ENCODE measurements at regions not wholly inside any gene's neighbourhood (a gene's known extent, or its start where the extent isn't known, plus 50 kb on each side); places are given as distances from the start of the nearest gene placed in this dataset.
"Not testable (repeated sequence)": the region's sequence is repeated elsewhere in the genome, so short reads cannot be mapped to it uniquely, and the experiment has no call there.

- no peak for DNase-seq (ENCODE audit: low read depth, low spot score)
These were observed 439.8 kb upstream of the NR3C2 start for GRCh38 chr4:148881860-148882643.

DNA sequence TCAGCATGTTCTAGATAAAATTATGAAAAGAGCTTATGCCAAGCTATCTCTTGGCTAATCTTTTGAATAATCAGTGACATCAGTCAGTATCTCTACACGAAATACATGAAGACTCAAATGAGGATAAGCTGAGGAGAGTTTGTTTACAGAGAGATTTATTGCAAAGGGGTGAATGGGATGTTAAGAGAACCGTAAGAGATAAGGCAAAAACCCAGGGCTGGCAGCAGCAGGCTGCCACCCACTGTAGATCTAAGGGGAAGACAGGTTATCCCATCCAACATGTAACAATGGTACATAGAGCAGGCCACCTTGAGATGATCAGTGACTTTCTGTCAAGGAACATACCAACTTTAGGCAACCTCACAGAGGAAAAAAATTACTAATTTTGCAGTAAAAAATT is 432.1 kb upstream of the NR3C2 start:
- DNase-seq (ENCODE audit: low read depth, low spot score) = no peak

- no peak for DNase-seq (ENCODE audit: low read depth, low spot score)
These were observed 426.0 kb upstream of the NR3C2 start for GRCh38 chr4:148868191-148868590.

DNA sequence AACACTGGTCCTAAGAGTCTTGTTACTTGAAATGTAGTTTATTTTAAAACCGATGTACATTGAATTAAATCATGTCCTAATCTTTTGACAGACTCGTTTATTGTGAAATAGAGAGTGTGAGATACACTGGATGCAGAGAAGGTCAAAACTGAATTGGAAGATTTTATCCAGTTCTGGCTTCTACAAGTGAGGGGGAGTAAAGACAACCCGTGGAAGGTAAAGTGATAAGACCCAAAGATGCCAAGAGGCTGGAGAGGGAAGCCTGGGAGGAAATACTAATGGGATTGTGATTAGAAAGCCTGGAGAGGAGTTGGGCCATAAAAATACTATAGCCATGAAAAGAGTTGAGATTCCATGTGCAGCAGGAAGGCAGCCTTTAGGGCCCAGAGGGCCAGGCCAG is 424.5 kb upstream of the NR3C2 start:
- DNase-seq (ENCODE audit: low read depth, low spot score) = no peak

GRCh38 chr4:148857973-148858534 is 415.8 kb upstream of the NR3C2 start:
- DNase-seq (ENCODE audit: low read depth, low spot score) = no peak

DNA sequence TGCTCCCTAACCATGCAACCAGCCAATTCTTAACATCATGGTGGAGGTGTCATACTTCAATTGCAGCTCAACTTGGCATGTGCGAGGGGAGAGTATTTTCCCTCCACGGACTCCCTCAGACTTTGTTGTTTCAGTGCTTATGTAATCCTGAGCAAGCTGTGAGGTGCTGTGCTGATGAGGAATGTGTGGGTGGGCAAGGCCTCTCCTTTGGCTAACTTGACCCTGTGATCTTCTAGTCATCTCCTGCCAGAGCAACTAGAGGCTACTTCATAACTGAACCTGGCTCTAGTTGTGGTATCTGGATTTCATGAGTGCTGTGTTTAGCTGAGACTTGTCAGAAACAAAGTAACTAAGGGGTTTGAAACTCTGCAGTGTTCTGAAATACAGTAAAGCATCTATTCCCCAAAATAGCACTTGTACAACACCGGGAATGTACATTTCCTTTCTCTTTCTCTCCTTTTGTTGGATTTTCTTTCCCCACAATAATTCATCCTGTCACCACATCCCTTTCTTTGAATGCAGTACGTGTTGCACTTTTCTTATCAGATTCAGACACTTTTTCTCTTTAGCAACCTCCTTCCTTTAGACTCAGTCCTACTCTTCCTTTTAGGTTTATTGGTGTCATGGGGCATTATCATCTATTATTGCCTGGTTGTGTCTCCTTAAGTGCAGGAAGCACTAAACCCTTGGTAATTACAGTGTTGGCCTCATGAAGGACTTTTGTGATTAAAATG is 415.2 kb upstream of the NR3C2 start:
- DNase-seq (ENCODE audit: low read depth, low spot score) = no peak

- no peak for DNase-seq (ENCODE audit: low read depth, low spot score)
These were observed 412.0 kb upstream of the NR3C2 start for GRCh38 chr4:148854203-148854602.

DNA sequence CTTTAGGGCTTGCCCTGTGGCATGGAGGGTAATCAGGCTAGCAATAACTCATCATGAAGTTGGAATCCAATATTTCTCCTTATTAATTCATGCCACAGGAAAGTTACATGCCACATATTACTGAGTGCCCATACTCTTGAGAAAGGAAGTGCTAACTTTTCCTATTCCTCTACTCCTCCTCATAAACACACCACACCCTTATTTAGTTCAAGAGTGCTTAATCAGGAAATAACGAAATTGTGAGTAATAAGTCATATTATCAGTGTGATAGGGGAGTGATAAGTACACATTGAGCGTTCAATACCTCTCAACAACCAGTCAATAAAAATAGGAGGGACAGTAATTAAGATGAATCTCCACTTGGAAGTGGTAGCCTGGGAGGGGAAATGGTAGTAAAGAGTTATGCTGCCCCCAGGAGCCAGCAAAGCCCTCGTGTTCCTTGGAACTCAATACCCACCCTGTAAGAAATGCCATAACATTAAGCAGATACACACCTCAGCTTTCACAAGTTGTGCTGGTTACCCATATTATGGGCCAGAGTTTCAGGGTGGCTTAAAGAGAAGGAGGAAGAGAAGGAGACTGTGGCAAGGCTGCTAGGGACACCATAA is 410.0 kb upstream of the NR3C2 start:
- DNase-seq (ENCODE audit: low read depth, low spot score) = no peak

- DNase-seq (ENCODE audit: low read depth, low spot score) = no peak
These were observed 408.2 kb upstream of the NR3C2 start for GRCh38 chr4:148850257-148850995.

DNA sequence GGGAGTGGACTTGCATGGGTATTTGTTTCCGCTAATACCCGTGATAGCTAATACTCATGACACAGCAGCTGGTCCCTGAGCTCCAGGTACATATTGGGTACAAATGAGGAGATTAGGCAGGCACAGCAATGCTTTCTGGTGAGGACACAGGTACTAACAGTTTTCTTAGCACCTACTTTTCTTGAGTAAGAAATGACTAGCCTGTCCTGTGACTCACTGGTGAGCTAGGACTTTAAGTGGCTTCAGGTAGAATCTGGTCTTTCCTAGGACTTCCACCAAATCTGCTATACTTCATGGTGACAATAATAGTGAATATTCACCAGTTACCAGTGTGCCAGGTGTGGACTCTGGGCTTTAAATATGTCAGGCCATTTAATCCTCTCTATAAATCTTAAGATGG is 407.4 kb upstream of the NR3C2 start:
- DNase-seq (ENCODE audit: low read depth, low spot score) = no peak

DNA sequence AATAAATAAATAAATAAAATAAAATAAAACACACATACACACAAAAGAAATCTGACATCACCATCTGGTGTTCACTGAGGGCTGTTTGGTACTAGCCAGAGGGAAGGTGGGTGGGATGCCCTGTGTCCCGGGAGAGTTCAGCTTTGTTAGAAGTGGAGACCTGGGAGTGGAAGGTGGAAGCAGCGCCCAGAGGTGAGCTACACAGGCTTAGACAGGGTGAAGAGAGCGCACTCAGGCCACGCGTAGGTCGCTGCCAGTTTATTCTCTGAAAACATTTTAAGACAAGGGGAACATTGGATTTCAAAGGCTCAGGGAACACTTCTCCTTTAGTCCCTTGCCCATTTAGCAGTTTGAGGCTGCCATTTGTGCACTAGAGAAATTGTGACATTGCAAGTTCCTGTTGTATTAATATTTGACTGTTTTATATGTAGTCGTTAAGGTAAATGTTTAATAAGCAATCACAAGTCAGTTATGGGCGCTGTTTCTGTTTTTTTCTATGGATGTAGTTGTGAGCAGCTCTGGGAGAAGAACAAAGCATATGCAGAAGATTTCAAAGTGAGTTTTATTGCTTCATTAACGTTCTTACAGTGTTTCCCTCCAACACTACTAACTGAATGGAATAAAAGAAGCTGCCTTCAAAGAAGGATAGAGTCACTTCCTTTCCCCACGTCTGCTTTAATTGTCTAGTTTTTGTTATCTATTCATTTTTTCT is 405.5 kb upstream of the NR3C2 start:
- no peak for DNase-seq (ENCODE audit: low read depth, low spot score)

DNA sequence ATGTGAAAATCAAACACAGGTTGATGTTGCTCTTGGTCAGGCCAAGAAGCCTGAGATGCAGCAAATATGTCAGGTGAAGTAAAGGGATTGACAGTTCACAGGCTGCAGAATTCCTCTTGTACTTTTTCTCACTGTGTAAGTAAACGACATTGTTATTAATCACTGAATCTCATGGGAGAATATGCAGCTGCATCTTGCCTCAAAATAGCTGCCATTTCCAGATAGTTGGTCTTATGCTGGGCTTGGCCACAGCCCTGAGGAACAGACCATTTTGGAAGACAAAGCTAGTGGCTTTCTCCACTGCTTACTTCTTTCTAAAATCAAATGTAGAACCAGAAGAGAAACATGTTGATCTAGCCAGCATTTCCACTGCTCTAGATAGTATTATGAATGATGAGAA is 403.4 kb upstream of the NR3C2 start:
- no peak for DNase-seq (ENCODE audit: low read depth, low spot score)

- no peak for DNase-seq (ENCODE audit: low read depth, low spot score)
These were observed 401.4 kb upstream of the NR3C2 start for GRCh38 chr4:148843625-148844024.

- no peak for DNase-seq (ENCODE audit: low read depth, low spot score)
These were observed 400.6 kb upstream of the NR3C2 start for GRCh38 chr4:148842843-148843242.

DNA sequence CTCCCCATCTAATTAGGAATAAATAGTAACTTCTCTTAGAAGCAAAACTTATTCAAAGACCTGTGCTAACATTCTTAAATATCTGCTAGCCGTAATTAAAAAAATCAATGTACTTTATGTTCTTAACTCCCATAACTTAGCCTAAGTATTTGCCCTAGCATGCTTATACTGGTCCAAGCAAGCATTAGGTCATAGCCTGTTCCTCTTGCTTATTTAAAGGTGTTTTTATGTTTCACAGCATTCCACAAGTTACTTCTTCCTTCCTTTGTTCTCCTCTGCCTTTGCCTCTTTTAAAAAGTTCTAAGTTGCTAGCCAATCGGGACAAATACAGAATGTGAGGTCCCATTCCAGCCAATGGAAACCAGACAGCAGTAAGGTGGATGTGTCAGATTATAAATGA is 395.4 kb upstream of the NR3C2 start:
- DNase-seq (ENCODE audit: low read depth, low spot score) = not testable (repeated sequence)

GRCh38 chr4:148834804-148835631 is 392.8 kb upstream of the NR3C2 start:
- DNase-seq (ENCODE audit: low read depth, low spot score) = peak; percentile 56

DNA sequence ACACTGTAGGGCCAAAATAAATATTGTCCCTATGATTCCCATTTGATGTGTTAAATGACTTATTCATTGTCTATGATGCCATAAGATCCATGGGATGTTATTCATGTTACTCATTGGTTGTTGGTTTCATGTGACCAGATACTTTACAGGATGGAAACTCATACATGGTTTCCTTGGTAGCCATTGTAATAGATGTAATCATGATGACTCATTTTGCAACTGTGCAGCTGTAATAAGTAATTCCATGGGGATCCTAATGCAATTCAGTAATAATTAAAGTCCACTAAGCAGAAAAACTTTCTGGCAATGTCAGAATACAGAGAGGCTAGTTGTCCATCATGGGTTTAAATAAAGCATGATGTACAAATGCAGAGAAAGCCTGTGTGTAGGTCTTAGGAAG is 389.7 kb upstream of the NR3C2 start:
- DNase-seq (ENCODE audit: low read depth, low spot score) = peak; percentile 92

DNA sequence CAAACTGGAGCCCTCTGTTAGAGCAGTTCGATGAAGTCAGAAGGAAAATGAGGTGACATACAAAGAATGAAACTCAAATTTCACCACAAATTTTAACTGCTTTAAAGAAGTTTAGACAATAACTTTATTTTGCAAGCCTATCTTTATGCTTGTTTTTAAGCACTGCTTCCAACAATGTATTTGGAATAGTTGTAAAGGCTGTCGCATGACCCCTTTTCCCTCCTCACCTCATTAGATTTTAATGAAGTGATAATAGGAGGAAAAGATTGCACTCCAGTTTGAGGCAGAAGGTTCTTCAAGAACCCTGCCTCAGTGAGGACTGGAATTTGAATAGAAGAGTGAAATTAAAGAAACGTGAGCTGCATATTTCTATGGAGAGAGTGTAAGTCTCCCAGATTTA is 386.1 kb upstream of the NR3C2 start:
- DNase-seq (ENCODE audit: low read depth, low spot score) = no peak

DNA sequence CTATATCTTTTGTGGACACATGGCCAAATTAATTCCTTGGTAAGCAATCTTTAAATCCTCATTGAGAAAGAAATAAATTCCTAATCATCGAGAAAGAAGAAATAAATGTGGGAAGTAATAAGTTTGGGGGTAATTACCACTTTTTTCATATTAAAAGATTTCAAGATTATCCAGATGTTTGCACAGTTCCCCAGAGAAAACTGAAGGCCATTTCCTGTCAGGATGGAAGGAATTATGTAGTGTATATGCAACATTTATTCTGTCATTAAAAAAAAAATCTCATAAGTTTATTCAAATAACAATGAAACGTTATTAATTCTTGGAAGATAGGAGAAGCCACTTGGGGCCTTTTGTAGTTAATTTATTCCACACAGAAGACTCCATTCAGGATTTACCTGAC is 385.6 kb upstream of the NR3C2 start:
- no peak for DNase-seq (ENCODE audit: low read depth, low spot score)

GRCh38 chr4:148823419-148823769 is 381.2 kb upstream of the NR3C2 start:
- no peak for DNase-seq (ENCODE audit: low read depth, low spot score)

All from pulmonary artery endothelial cell (primary cell).